ENCODE measurements at regions not wholly inside any gene's neighbourhood (a gene's known extent, or its start where the extent isn't known, plus 50 kb on each side); places are given as distances from the start of the nearest gene placed in this dataset.
A peak's percentile ranks its signal among the peaks of the same experiment; 100 is the strongest.

DNA sequence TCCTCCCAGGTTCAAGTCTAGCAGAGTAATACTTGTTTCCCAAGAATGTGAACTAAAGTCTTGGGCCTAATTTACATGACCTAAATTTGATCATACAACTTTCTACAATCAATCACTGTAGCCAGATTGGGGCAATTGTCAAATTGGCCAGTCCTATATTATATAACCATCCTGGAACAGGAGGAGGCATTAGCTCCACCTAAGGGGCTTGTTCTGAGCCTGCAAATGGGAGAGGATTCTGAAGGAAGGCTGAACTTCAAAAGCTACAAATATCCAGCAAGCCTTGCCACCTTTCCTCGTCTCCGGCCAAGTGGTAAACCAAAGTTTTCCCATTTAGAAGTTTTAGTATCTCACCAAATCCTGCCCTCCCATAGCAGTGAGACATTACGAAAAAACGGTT, 1289.6 kb upstream of the TENM3 start:
- Mint-ChIP-seq H3K9me3 (ENCODE audit: unreplicated experiment) (no peaks in the 10 kb centered on the region), H3K4me1 (ENCODE audit: unreplicated experiment) (no peaks in the 10 kb centered on the region), H3K36me3 (ENCODE audit: unreplicated experiment) (no peaks in the 10 kb centered on the region), H3K27me3 (ENCODE audit: unreplicated experiment) (no peaks in the 10 kb centered on the region), H3K27ac (ENCODE audit: unreplicated experiment) (no peak overlapping the region), H3K4me3 (ENCODE audit: unreplicated experiment) (no peak overlapping the region)
- no peak for DNase-seq (ENCODE audit: extremely low spot score, unreplicated experiment)
- TF ChIP-seq, protein P1, sequence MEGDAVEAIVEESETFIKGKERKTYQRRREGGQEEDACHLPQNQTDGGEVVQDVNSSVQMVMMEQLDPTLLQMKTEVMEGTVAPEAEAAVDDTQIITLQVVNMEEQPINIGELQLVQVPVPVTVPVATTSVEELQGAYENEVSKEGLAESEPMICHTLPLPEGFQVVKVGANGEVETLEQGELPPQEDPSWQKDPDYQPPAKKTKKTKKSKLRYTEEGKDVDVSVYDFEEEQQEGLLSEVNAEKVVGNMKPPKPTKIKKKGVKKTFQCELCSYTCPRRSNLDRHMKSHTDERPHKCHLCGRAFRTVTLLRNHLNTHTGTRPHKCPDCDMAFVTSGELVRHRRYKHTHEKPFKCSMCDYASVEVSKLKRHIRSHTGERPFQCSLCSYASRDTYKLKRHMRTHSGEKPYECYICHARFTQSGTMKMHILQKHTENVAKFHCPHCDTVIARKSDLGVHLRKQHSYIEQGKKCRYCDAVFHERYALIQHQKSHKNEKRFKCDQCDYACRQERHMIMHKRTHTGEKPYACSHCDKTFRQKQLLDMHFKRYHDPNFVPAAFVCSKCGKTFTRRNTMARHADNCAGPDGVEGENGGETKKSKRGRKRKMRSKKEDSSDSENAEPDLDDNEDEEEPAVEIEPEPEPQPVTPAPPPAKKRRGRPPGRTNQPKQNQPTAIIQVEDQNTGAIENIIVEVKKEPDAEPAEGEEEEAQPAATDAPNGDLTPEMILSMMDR (IDR thresholded peaks at IDR 0.05) = peak; percentile 23

DNA sequence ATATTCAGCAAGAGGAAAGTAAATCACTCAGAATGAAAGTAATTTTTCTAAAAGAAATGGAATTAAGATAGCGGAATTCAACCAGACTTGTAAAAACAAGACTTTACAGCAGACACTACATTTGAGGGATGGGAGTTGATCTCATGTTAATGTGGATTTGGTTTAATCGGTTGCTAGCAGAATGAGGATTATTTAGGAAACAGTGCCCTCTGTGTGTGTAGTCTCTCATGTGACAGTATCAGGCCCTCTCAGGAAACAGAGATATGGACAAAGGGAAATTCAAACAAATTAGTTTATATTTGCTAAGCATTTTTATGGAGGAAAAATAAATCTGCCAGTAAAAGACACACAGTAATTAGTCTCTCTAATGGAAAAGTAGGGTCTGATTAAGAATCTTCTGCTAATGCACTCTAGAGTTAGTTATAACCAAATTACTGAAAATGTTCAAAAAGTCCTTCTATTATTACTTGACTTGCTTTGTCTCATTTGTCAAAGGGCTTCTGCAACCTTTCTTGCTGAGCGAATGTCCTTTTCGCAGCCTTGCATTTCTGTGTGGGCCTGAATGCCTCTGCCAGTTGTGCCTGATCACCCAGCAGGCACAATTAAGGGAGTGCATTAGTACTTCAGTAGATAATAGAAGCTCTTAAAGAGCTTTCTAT, 1282.3 kb upstream of the TENM3 start:
- Mint-ChIP-seq H3K27ac (ENCODE audit: unreplicated experiment) (no peak overlapping the region), H3K4me3 (ENCODE audit: unreplicated experiment) (no peak overlapping the region)
- DNase-seq (ENCODE audit: extremely low spot score, unreplicated experiment) = no peak

DNA sequence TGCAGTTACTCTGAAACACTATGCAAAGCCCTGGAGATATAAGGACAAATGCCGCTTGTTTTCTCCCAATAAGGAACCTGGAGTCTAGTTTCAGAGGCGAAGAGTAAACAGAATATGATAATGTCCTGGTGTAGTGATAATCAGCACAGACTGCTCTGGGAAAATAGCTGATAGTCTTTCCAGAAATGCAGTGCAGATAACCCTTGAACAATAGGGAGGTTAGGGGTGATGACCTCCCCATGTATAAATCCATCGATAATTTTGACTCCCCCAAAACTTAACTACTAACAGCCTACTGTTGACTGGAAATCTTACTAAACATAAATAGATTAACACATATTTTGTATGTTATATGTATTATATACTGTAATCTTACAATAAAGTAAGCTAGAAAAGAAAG, 1280.9 kb upstream of the TENM3 start:
- Mint-ChIP-seq H3K27me3 (ENCODE audit: unreplicated experiment) (peaks cover 3% of the 10 kb centered on the region), H3K36me3 (ENCODE audit: unreplicated experiment) (no peaks in the 10 kb centered on the region), H3K4me3 (ENCODE audit: unreplicated experiment) (no peak overlapping the region), H3K27ac (ENCODE audit: unreplicated experiment) (no peak overlapping the region), H3K4me1 (ENCODE audit: unreplicated experiment) (no peaks in the 10 kb centered on the region), H3K9me3 (ENCODE audit: unreplicated experiment) (no peaks in the 10 kb centered on the region)
- TF ChIP-seq, protein P1 (IDR thresholded peaks at IDR 0.05) = no peak
- DNase-seq (ENCODE audit: extremely low spot score, unreplicated experiment) = no peak

More for the DNA sequence above, 1282.3 kb upstream of the TENM3 start:
- peaks cover 3% of the 10 kb centered on the region for H3K27me3 Mint-ChIP-seq (ENCODE audit: unreplicated experiment)
- TF ChIP-seq, protein P1 (IDR thresholded peaks at IDR 0.05) = peak; percentile 33
- H3K4me1 Mint-ChIP-seq (ENCODE audit: unreplicated experiment) = no peaks in the 10 kb centered on the region
- no peaks in the 10 kb centered on the region for H3K36me3 Mint-ChIP-seq (ENCODE audit: unreplicated experiment)
- no peaks in the 10 kb centered on the region for H3K9me3 Mint-ChIP-seq (ENCODE audit: unreplicated experiment)

DNA sequence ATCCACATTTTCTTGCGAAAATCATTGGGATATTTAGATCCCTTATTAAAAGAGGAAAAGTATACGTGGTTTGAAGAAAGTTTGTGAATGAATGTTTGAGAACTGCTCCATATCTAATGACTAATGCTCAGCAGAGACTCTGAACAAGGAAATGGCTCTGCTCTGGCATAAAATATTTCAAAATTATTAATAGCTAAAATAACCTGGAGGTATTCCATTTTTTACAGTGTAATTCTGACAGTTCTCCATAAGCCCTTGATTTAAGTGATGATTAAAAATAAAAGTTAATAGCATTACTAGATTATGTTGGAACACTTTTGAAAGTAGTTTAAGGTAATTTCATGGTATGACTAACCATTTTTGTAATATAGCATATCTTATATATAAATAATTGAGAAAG, 1276.9 kb upstream of the TENM3 start:
- Mint-ChIP-seq H3K4me3 (ENCODE audit: unreplicated experiment) (no peak overlapping the region), H3K9me3 (ENCODE audit: unreplicated experiment) (no peaks in the 10 kb centered on the region), H3K4me1 (ENCODE audit: unreplicated experiment) (no peaks in the 10 kb centered on the region), H3K27ac (ENCODE audit: unreplicated experiment) (no peak overlapping the region), H3K36me3 (ENCODE audit: unreplicated experiment) (no peaks in the 10 kb centered on the region), H3K27me3 (ENCODE audit: unreplicated experiment) (peaks cover 3% of the 10 kb centered on the region)
- no peak for DNase-seq (ENCODE audit: extremely low spot score, unreplicated experiment)
- TF ChIP-seq, protein P1 (IDR thresholded peaks at IDR 0.05) = no peak

DNA sequence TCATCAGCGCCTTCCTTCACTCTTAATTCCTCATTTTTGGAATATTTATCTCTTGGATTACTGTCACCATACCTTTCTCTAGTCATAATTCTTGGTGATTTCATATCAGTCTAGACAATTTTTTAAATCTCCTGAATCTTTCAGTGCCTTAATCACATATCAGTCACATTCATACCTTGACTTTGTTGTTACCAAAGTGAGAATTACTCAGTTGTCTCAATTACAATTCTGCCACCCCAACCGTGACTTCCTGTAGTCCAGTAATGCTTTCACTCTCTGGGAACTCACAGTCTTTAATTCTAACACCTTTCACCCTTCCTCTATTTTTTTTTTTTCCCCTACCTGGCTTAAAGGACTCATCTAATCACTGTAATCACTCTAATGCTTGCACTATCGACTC, 1275.3 kb upstream of the TENM3 start:
- no peaks in the 10 kb centered on the region for H3K9me3 Mint-ChIP-seq (ENCODE audit: unreplicated experiment)
- H3K27me3 Mint-ChIP-seq (ENCODE audit: unreplicated experiment) = peaks cover 3% of the 10 kb centered on the region
- H3K4me1 Mint-ChIP-seq (ENCODE audit: unreplicated experiment) = no peaks in the 10 kb centered on the region
- no peak overlapping the region for H3K27ac Mint-ChIP-seq (ENCODE audit: unreplicated experiment)
- H3K4me3 Mint-ChIP-seq (ENCODE audit: unreplicated experiment) = no peak overlapping the region
- TF ChIP-seq, protein P1 (IDR thresholded peaks at IDR 0.05) = no peak
- no peak for DNase-seq (ENCODE audit: extremely low spot score, unreplicated experiment)
- H3K36me3 Mint-ChIP-seq (ENCODE audit: unreplicated experiment) = no peaks in the 10 kb centered on the region

All from osteocyte (in vitro differentiated cells).